Gastroesophageal sphincter (tissue), 3 donors: ENCODE measurements at regions not wholly inside any gene's neighbourhood (a gene's known extent, or its start where the extent isn't known, plus 50 kb on each side); places are given as distances from the start of the nearest gene placed in this dataset.

Experiments used
- CTCF ChIP-seq, 4 experiments: fragments of 200-600 bp in 2 of 4; fragments of 450-650 bp in 2 of 4; sonication (generic) in 1 of 4; IDR thresholded peaks; one replicate each; pipeline ENCODE4 v1.5.1; 2017 to 2019; ENCODE audit warnings: antibody characterized with exemption in 4 of 4, mild to moderate bottlenecking in 2 of 4, moderate library complexity in 2 of 4
- POLR2A ChIP-seq, 2 donors: fragments of 450-650 bp; IDR thresholded peaks; one replicate each; pipeline ENCODE4 v1.6.1; 2017; ENCODE audit warnings: antibody characterized with exemption in 2 of 2, mild to moderate bottlenecking in 2 of 2, moderate library complexity in 1 of 2

- TF ChIP-seq CTCF (IDR thresholded peaks at IDR 0.05): no peak
- no peak for TF ChIP-seq POLR2A (IDR thresholded peaks at IDR 0.05)
Observed at GRCh38 chr2:58512878-58513277, 271.8 kb upstream of the FANCL start.
